K562 (cell line): ENCODE measurements at regions not wholly inside any gene's neighbourhood (a gene's known extent, or its start where the extent isn't known, plus 50 kb on each side); places are given as distances from the start of the nearest gene placed in this dataset.

Source experiments
- ATAC-seq: fragments of 200-7000 bp; cut with Tn5 transposase; 3 replicates; pipeline ENCODE4 v1.9.1; 2020; ENCODE audit warnings: moderate library complexity
- BruUV-seq: library from RNA; stranded (reverse); fragments of 400-500 nt; replicated peaks from 2 replicates; lab custom pipeline; 2021; lab: Mats Ljungman, UMichigan
- CTCF ChIA-PET: fragments of 300-600 bp; formaldehyde crosslinking; extraction: SDS; loops from one replicate; lab custom pipeline; 2021; ENCODE audit warnings: low intra/inter-chr PET ratio; lab: Yijun Ruan, JAX
- POLR2A ChIA-PET: fragments of 300-600, 350-650 bp; sonication (Branson Sonifier 250); formaldehyde crosslinking; extraction: SDS; loops from one replicate; lab custom pipeline; 2021; ENCODE audit warnings: antibody characterized with exemption, inconsistent platforms; lab: Yijun Ruan, JAX
- DNase-seq, 4 experiments: peaks; one replicate each; pipeline versions ENCODE4 v3.0.0 to v3.0.0-alpha.2; 2011 to 2018; ENCODE audit warnings: low spot score in 3 of 4, mixed read lengths in 3 of 4; ENCODE audit errors: extremely low read depth in 1 of 4
- FAIRE-seq: peaks from 2 replicates; lab custom pipeline; 2011; peaks lifted over from hg19 to GRCh38; lab: Jason Lieb, UNC
- H2AFZ ChIP-seq: 2 replicates; pipeline ENCODE4 v1.6.0; 2011; ENCODE audit warnings: low read depth, low read length, control low read depth, inconsistent platforms
- H3K27ac ChIP-seq: fragments of 200-600 bp; 3 replicates; pipeline ENCODE4 v1.8.0; 2011; ENCODE audit warnings: low read depth, mild to moderate bottlenecking, control low read depth, inconsistent platforms, low read length, moderate library complexity, mixed read lengths; ENCODE audit errors: extremely low read depth
- H3K27me3 ChIP-seq, 2 experiments: fragments of 300-600 bp in 1 of 2; 2 replicates in 1 of 2; 3 replicates in 1 of 2; pipeline versions ENCODE4 v1.6.0 to v1.8.0; 2011; ENCODE audit warnings: inconsistent platforms in 2 of 2, low read length in 2 of 2, mild to moderate bottlenecking in 1 of 2, mixed read lengths in 1 of 2, moderate library complexity in 1 of 2; ENCODE audit not compliant: control insufficient read depth in 2 of 2, insufficient read depth in 2 of 2
- H3K36me3 ChIP-seq: fragments of 300-600 bp; 3 replicates; pipeline ENCODE4 v1.8.0; 2011; ENCODE audit warnings: mild to moderate bottlenecking, low read length, inconsistent platforms; ENCODE audit not compliant: control insufficient read depth, insufficient read depth
- H3K4me1 ChIP-seq, 2 experiments: fragments of 200-600 bp in 1 of 2; replicated peaks in 1 of 2; 2 replicates in 1 of 2; 3 replicates in 1 of 2; pipeline versions ENCODE4 v1.5.1 to v1.8.0; 2011; ENCODE audit warnings: inconsistent platforms in 2 of 2, low read length in 2 of 2, mild to moderate bottlenecking in 1 of 2, mixed read lengths in 1 of 2, moderate library complexity in 1 of 2; ENCODE audit not compliant: control insufficient read depth in 2 of 2, insufficient read depth in 2 of 2
- H3K4me2 ChIP-seq: 2 replicates; pipeline ENCODE4 v1.6.1; 2011; ENCODE audit warnings: low read length, control low read depth, inconsistent platforms, mixed read lengths; ENCODE audit not compliant: insufficient read depth
- H3K4me3 ChIP-seq: fragments of 200-600 bp; sonication (generic), shearing (Covaris generic); 2 replicates; pipeline ENCODE4 v1.5.1; 2016; ENCODE audit warnings: control low read depth, inconsistent platforms
- H3K79me2 ChIP-seq: fragments of 200-600 bp; 3 replicates; pipeline ENCODE4 v1.8.0; 2011; ENCODE audit warnings: low read length, inconsistent platforms; ENCODE audit not compliant: control insufficient read depth, insufficient read depth
- H3K9ac ChIP-seq, 2 experiments: 2 replicates each; pipeline versions ENCODE4 v1.6.0 to v1.6.1; 2011; ENCODE audit warnings: low read depth in 2 of 2, low read length in 2 of 2, control low read depth in 1 of 2, inconsistent platforms in 1 of 2, mild to moderate bottlenecking in 1 of 2, mixed read lengths in 1 of 2; ENCODE audit not compliant: insufficient read depth in 1 of 2
- H3K9me1 ChIP-seq: one replicate; pipeline ENCODE4 v1.6.0; 2011; ENCODE audit warnings: inconsistent platforms, mild to moderate bottlenecking, low read length, moderate library complexity; ENCODE audit not compliant: control insufficient read depth, insufficient read depth
- H3K9me3 ChIP-seq: replicated peaks from 2 replicates; pipeline ENCODE4 v1.5.1; 2011; ENCODE audit warnings: low read depth, low read length, inconsistent platforms; ENCODE audit not compliant: control insufficient read depth, insufficient read depth
- H4K20me1 ChIP-seq: replicated peaks from 2 replicates; pipeline ENCODE4 v1.6.1; 2011; ENCODE audit warnings: low read length, inconsistent platforms, mixed read lengths; ENCODE audit not compliant: control insufficient read depth, insufficient read depth
- CEBPB ChIP-seq: fragments of 450-650 bp; IDR thresholded peaks from 2 replicates; pipeline ENCODE4 v1.6.1; 2016; ENCODE audit warnings: missing genetic modification characterization, missing compliant biosample characterization
- FOXJ3 ChIP-seq: sonication (generic); formaldehyde crosslinking; IDR thresholded peaks from 2 replicates; pipeline ENCODE4 v1.4.0; 2020; ENCODE audit warnings: mild to moderate bottlenecking, missing genetic modification reagents
- FOXM1 ChIP-seq, 2 experiments: fragments of 450-650 bp in 1 of 2; sonication (generic) in 1 of 2; formaldehyde crosslinking in 1 of 2; IDR thresholded peaks; 2 replicates each; pipeline versions ENCODE4 v1.6.1 to v1.9.0; 2017 to 2022; ENCODE audit warnings: low read depth in 2 of 2, mild to moderate bottlenecking in 2 of 2, missing genetic modification reagents in 1 of 2, moderate library complexity in 1 of 2
- GTF2E2 ChIP-seq: fragments of 200-800 bp; sonication (Bioruptor generic); IDR thresholded peaks from 2 replicates; pipeline ENCODE4 v1.6.1; 2016; ENCODE audit warnings: missing genetic modification characterization, missing compliant biosample characterization
- HEY1 ChIP-seq: fragments of 250-450 bp; sonication (Bioruptor Pico); IDR thresholded peaks from 2 replicates; pipeline ENCODE4 v1.5.0; 2020; ENCODE audit warnings: mild to moderate bottlenecking, moderate library complexity, borderline replicate concordance
- KAT2B ChIP-seq: IDR thresholded peaks from one replicate; pipeline ENCODE4 v1.6.1; 2012; ENCODE audit warnings: low read depth, mild to moderate bottlenecking, control low read depth, inconsistent platforms, low read length, moderate library complexity
- MCM2 ChIP-seq: fragments of 450-650 bp; IDR thresholded peaks from 2 replicates; pipeline ENCODE4 v1.6.1; 2017; ENCODE audit warnings: low read depth, mild to moderate bottlenecking
- NCOA1 ChIP-seq: fragments of 450-650 bp; IDR thresholded peaks from 2 replicates; pipeline ENCODE4 v1.6.1; 2016; ENCODE audit warnings: low read depth
- NR2F6 ChIP-seq: fragments of 450-650 bp; formaldehyde crosslinking; IDR thresholded peaks from 2 replicates; pipeline ENCODE4 v1.4.0; 2020; ENCODE audit warnings: mild to moderate bottlenecking
- RFX5 ChIP-seq: IDR thresholded peaks from 2 replicates; pipeline ENCODE4 v1.6.1; 2011; ENCODE audit warnings: low read depth, mild to moderate bottlenecking, improper control_type of control experiment, low read length
- SREBF2 ChIP-seq: sonication (generic); formaldehyde crosslinking; IDR thresholded peaks from 2 replicates; pipeline ENCODE4 v1.4.0; 2020; ENCODE audit warnings: mild to moderate bottlenecking, missing genetic modification reagents
- TCFL5 ChIP-seq: fragments of 250-450 bp; sonication (Bioruptor Pico); conservative IDR thresholded peaks from 2 replicates; pipeline ENCODE4 v1.6.1; 2021; ENCODE audit warnings: mild to moderate bottlenecking, moderate library complexity, matching md5 sums
- ZBED1 ChIP-seq: IDR thresholded peaks from 2 replicates; pipeline ENCODE4 v1.6.1; 2014
- ZNF644 ChIP-seq: fragments of 200-800 bp; sonication (Bioruptor generic); IDR thresholded peaks from 2 replicates; pipeline ENCODE4 v1.6.1; 2016; ENCODE audit warnings: low read depth, missing genetic modification characterization, missing compliant biosample characterization
- WGBS: fragments of 100-300 bp; shearing (Covaris generic); methylation state at CpG from one replicate; pipeline ENCODE4 v1.1.6; 2016; ENCODE audit warnings: low coverage, mixed read lengths; ENCODE audit not compliant: insufficient coverage; ENCODE audit errors: missing lambda C conversion rate; 5-methylcytosine and 5-hydroxymethylcytosine counted together
- in situ Hi-C: fragments of 300-500 bp; cut with MboI; formaldehyde crosslinking; loops from 4 replicates; pipeline ENCODE4 v1.15.0; 2018; ENCODE audit warnings: inconsistent platforms, mixed read lengths
- intact Hi-C: fragments of 100-400 bp; cut with micrococcal nuclease; formaldehyde crosslinking; loops from 2 replicates; pipeline ENCODE4 v1.14.2; 2022
- TF ChIP-seq, protein P1 (sequence below): fragments of 250-450 bp; sonication (Bioruptor Pico); IDR thresholded peaks from 2 replicates; pipeline ENCODE4 v1.5.0; 2022; ENCODE audit warnings: mild to moderate bottlenecking
- TF ChIP-seq, protein P2 (sequence below), 2 experiments: fragments of 450-650 bp; IDR thresholded peaks; 2 replicates each; pipeline ENCODE4 v1.6.1; 2018; ENCODE audit warnings: mild to moderate bottlenecking in 2 of 2, low read depth in 1 of 2; ENCODE audit not compliant: partially characterized antibody in 2 of 2
- TF ChIP-seq, protein P3 (sequence below): fragments of 250-450 bp; sonication (Bioruptor Pico); IDR thresholded peaks from 2 replicates; pipeline ENCODE4 v1.5.0; 2021

DNA sequence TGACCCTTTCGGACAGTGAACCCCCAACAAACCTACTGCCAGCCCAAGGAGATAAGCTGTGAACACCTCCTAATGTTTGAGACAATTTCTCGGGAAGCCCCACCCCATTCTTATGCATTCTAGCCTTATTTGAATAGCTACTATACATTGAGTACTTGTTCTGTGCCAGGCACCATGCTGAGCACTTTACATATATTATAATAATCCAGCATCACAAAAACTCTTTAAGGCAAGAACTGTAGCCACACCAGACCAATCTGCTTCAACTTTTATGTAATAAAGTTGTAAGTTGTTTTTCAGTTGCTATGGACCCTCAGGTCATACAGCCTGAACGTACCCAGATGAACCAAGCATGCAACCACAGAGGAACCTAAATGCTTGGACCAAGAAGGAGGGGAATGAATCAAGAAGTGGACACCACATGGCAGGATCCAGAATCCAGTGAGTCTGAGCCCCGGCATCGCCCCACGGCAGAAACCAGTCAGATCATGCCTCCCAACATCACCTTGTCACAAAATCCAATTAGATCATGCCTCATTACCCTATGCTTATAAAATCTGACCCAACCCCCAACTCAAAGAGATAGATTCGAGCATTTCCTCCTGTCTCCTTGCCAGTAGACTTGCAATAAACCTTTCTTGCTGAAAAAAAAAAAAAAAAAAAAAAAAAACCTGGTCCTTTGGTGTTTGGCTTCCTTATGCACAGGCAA is 225.0 kb downstream of the QDPR start:
- WGBS = 0% methylated on average over 7 of the region's 7 CpGs
- TF ChIP-seq CEBPB = no peak
- no peak for TF ChIP-seq TCFL5 (CRISPR knock-in tag)
- no peak for TF ChIP-seq GTF2E2 (tag)
- TF ChIP-seq KAT2B = no peak
- TF ChIP-seq, protein P1, sequence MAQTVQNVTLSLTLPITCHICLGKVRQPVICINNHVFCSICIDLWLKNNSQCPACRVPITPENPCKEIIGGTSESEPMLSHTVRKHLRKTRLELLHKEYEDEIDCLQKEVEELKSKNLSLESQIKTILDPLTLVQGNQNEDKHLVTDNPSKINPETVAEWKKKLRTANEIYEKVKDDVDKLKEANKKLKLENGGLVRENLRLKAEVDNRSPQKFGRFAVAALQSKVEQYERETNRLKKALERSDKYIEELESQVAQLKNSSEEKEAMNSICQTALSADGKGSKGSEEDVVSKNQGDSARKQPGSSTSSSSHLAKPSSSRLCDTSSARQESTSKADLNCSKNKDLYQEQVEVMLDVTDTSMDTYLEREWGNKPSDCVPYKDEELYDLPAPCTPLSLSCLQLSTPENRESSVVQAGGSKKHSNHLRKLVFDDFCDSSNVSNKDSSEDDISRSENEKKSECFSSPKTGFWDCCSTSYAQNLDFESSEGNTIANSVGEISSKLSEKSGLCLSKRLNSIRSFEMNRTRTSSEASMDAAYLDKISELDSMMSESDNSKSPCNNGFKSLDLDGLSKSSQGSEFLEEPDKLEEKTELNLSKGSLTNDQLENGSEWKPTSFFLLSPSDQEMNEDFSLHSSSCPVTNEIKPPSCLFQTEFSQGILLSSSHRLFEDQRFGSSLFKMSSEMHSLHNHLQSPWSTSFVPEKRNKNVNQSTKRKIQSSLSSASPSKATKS = no peak
- TF ChIP-seq NCOA1 = no peak
- TF ChIP-seq, protein P2, sequence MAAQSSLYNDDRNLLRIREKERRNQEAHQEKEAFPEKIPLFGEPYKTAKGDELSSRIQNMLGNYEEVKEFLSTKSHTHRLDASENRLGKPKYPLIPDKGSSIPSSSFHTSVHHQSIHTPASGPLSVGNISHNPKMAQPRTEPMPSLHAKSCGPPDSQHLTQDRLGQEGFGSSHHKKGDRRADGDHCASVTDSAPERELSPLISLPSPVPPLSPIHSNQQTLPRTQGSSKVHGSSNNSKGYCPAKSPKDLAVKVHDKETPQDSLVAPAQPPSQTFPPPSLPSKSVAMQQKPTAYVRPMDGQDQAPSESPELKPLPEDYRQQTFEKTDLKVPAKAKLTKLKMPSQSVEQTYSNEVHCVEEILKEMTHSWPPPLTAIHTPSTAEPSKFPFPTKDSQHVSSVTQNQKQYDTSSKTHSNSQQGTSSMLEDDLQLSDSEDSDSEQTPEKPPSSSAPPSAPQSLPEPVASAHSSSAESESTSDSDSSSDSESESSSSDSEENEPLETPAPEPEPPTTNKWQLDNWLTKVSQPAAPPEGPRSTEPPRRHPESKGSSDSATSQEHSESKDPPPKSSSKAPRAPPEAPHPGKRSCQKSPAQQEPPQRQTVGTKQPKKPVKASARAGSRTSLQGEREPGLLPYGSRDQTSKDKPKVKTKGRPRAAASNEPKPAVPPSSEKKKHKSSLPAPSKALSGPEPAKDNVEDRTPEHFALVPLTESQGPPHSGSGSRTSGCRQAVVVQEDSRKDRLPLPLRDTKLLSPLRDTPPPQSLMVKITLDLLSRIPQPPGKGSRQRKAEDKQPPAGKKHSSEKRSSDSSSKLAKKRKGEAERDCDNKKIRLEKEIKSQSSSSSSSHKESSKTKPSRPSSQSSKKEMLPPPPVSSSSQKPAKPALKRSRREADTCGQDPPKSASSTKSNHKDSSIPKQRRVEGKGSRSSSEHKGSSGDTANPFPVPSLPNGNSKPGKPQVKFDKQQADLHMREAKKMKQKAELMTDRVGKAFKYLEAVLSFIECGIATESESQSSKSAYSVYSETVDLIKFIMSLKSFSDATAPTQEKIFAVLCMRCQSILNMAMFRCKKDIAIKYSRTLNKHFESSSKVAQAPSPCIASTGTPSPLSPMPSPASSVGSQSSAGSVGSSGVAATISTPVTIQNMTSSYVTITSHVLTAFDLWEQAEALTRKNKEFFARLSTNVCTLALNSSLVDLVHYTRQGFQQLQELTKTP (IDR thresholded peaks at IDR 0.05; ENCODE audit: low read depth in 1 of 2, partially characterized antibody in 2 of 2) = no peak
- TF ChIP-seq MCM2 = no peak
- TF ChIP-seq NR2F6 (CRISPR knock-in tag) = no peak
- no peak for TF ChIP-seq ZBED1
- no peak for TF ChIP-seq HEY1
- no peak for TF ChIP-seq SREBF2 (CRISPR knock-in tag)
- TF ChIP-seq, protein P3, sequence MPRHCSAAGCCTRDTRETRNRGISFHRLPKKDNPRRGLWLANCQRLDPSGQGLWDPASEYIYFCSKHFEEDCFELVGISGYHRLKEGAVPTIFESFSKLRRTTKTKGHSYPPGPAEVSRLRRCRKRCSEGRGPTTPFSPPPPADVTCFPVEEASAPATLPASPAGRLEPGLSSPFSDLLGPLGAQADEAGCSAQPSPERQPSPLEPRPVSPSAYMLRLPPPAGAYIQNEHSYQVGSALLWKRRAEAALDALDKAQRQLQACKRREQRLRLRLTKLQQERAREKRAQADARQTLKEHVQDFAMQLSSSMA (CRISPR knock-in tag) = no peak
- TF ChIP-seq RFX5 = no peak
- TF ChIP-seq FOXJ3 (CRISPR knock-in tag) = no peak
- TF ChIP-seq ZNF644 (tag) = no peak
- TF ChIP-seq FOXM1 (IDR thresholded peaks at IDR 0.05; ENCODE audit: low read depth) = no peak
- TF ChIP-seq FOXM1 (CRISPR knock-in tag; IDR thresholded peaks at IDR 0.05; ENCODE audit: low read depth) = no peak

More for the DNA sequence above, 225.0 kb downstream of the QDPR start:
- intact Hi-C loops = no loop called here
- no TSS peak for BruUV-seq
- no peaks in the 10 kb centered on the region; a peak in 1 of 5 replicates for H3K27me3 ChIP-seq
- H2AFZ ChIP-seq = no peak overlapping the region
- no peaks in the 10 kb centered on the region for H3K36me3 ChIP-seq
- no peak overlapping the region for H3K27ac ChIP-seq
- H3K9me1 ChIP-seq = no peaks in the 10 kb centered on the region
- ChIA-PET CTCF (no interaction called here), POLR2A (no interaction called here)
- no peak overlapping the region for H3K4me2 ChIP-seq
- no peaks in the 10 kb centered on the region for H3K79me2 ChIP-seq
- in situ Hi-C loops = no loop called here
- no peaks in the 10 kb centered on the region for H3K4me1 ChIP-seq
- no peak overlapping the region for H3K9ac ChIP-seq
- H3K9me3 ChIP-seq = no peaks in the 10 kb centered on the region
- DNase-seq (no peak), FAIRE-seq (no peak), ATAC-seq (no peak)
- no peak overlapping the region for H3K4me3 ChIP-seq
- no peaks in the 10 kb centered on the region for H4K20me1 ChIP-seq
